AG04449 (cell line): ENCODE measurements at regions not wholly inside any gene's neighbourhood (a gene's known extent, or its start where the extent isn't known, plus 50 kb on each side); places are given as distances from the start of the nearest gene placed in this dataset.

Experiments
- CTCF ChIA-PET: fragments of 350-600 bp; formaldehyde crosslinking; extraction: SDS; loops from one replicate; lab custom pipeline; 2021; ENCODE audit warnings: antibody characterized with exemption; lab: Yijun Ruan, JAX
- POLR2A ChIA-PET: fragments of 400-600, 350-600 bp; formaldehyde crosslinking; extraction: SDS; loops from one replicate; lab custom pipeline; 2020; ENCODE audit warnings: antibody characterized with exemption, inconsistent platforms; lab: Yijun Ruan, JAX
- DNase-seq: peaks from one replicate; pipeline ENCODE4 v3.0.0-alpha.2; 2010; ENCODE audit warnings: low read depth, low spot score
- H3K4me3 ChIP-seq: 2 replicates; pipeline ENCODE4 v1.5.1; 2011; ENCODE audit warnings: low read depth, mild to moderate bottlenecking, control low read depth, low read length
- CTCF ChIP-seq: IDR thresholded peaks from one replicate; pipeline ENCODE4 v1.5.1; 2011; ENCODE audit warnings: mild to moderate bottlenecking, moderate library complexity, low read length, control low read depth, inconsistent platforms; ENCODE audit not compliant: insufficient read depth; ENCODE audit errors: missing control alignments

GRCh38 chr7:97578225-97578624, 153.7 kb upstream of the TAC1 start:
- DNase-seq: no peak
- ChIA-PET POLR2A (no interaction called here), CTCF (no interaction called here)
- H3K4me3 ChIP-seq: no peak overlapping the region
- no peak for TF ChIP-seq CTCF

- TF ChIP-seq CTCF: no peak
- ChIA-PET POLR2A (no interaction called here), CTCF (no interaction called here)
- DNase-seq: no peak
- H3K4me3 ChIP-seq: no peak overlapping the region
Measured at GRCh38 chr7:97580205-97580604, 151.7 kb upstream of the TAC1 start.

GRCh38 chr7:97595439-97595838, 136.4 kb upstream of the TAC1 start:
- CTCF ChIA-PET: no interaction called here

GRCh38 chr7:97601931-97602457, 129.9 kb upstream of the TAC1 start:
- ChIA-PET CTCF (no interaction called here), POLR2A (no interaction called here)
- no peak for TF ChIP-seq CTCF
- DNase-seq: no peak
- H3K4me3 ChIP-seq: no peak overlapping the region

More at GRCh38 chr7:97595439-97595838, 136.4 kb upstream of the TAC1 start:
- no peak for DNase-seq
- TF ChIP-seq CTCF: no peak
- no peak overlapping the region for H3K4me3 ChIP-seq
- POLR2A ChIA-PET: no interaction called here

DNA sequence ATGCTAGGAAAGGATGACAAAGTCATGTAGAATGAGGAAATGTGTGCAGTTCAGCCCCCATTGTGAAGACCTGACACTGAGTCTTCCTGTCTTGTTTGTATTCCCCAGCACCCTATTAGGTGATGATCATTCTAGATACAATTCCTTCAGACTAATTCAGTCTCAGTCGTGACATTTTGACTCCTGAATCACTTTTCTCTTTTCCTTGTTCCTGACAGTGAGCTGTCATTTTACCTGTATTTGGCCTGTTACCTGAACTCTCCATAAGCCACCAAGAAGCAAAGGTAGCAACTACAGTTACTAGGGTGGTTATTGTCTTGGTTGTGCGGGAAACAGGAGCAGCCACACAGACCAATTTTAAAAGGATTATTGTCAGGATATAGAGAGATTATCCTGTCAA, 111.4 kb upstream of the TAC1 start:
- CTCF ChIA-PET: no interaction called here
- no peak for DNase-seq
- H3K4me3 ChIP-seq: no peak overlapping the region
- no peak for TF ChIP-seq CTCF
- POLR2A ChIA-PET: no interaction called here

DNA sequence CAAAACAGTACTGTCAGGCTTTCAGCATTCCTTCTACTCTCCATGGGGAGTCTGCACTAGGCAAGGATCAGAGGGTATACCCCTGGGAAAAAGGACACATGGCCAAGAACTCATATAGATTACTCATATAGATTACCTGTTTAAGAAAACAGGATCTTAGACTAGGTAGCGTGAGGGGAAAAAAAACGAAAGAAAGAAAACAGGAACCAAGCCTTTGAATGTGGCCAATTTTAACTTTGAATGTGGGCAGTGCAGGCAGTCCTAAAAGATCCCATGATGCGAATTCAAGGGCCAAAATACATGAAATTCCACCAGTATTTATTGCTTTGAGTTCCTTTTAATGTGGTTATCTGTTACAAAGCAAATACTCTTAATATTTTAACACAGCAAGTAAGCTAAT, 108.6 kb upstream of the TAC1 start:
- ChIA-PET CTCF (no interaction called here), POLR2A (no interaction called here)
- no peak for TF ChIP-seq CTCF
- no peak overlapping the region for H3K4me3 ChIP-seq
- no peak for DNase-seq
